ENCODE measurements at regions not wholly inside any gene's neighbourhood (a gene's known extent, or its start where the extent isn't known, plus 50 kb on each side); places are given as distances from the start of the nearest gene placed in this dataset.

- no peaks in the 10 kb centered on the region for H3K36me3 Mint-ChIP-seq
- H3K4me3 Mint-ChIP-seq, result no peak overlapping the region
- H3K4me1 Mint-ChIP-seq, result peaks cover under 1% of the 10 kb centered on the region
- TF ChIP-seq, protein P1, sequence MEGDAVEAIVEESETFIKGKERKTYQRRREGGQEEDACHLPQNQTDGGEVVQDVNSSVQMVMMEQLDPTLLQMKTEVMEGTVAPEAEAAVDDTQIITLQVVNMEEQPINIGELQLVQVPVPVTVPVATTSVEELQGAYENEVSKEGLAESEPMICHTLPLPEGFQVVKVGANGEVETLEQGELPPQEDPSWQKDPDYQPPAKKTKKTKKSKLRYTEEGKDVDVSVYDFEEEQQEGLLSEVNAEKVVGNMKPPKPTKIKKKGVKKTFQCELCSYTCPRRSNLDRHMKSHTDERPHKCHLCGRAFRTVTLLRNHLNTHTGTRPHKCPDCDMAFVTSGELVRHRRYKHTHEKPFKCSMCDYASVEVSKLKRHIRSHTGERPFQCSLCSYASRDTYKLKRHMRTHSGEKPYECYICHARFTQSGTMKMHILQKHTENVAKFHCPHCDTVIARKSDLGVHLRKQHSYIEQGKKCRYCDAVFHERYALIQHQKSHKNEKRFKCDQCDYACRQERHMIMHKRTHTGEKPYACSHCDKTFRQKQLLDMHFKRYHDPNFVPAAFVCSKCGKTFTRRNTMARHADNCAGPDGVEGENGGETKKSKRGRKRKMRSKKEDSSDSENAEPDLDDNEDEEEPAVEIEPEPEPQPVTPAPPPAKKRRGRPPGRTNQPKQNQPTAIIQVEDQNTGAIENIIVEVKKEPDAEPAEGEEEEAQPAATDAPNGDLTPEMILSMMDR (IDR thresholded peaks at IDR 0.05; ENCODE audit: unreplicated experiment), result no peak
- no peak overlapping the region for H3K27ac Mint-ChIP-seq
- DNase-seq (ENCODE audit: low spot score in 2 of 2, unreplicated experiment in 2 of 2), result no peak
- no peaks in the 10 kb centered on the region for H3K9me3 Mint-ChIP-seq
- H3K27me3 Mint-ChIP-seq (ENCODE audit: low read depth), result peaks cover 79% of the 10 kb centered on the region
These were observed 98.2 kb upstream of the PRR5 start for GRCh38 chr22:44603767-44604166.

- Mint-ChIP-seq H3K4me3 (no peak overlapping the region), H3K4me1 (no peaks in the 10 kb centered on the region)
- TF ChIP-seq, protein P1 (IDR thresholded peaks at IDR 0.05; ENCODE audit: unreplicated experiment), result no peak
These were observed 100.3 kb upstream of the PRR5 start for GRCh38 chr22:44601725-44602124.

DNA sequence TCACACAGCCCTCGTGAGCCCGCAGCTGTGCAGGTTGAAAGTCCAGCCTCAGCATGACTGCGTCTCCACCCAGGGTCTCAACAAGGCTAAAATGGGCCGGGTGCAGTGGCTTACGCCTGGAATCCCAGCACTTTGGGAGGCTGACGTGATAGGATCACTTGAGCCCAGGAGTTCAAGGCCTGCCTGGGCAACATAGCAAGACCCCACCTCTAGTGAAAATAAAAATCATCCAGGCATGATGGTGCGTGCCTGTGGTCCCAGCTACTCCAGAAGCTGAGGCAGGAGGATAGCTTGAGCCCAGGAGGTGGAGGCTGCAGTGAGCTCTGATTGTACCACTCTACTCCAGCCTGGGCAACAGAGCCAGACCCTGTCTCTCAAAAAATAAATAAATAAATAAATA, 100.8 kb upstream of the PRR5 start:
- H3K4me3 Mint-ChIP-seq, result no peak overlapping the region

More at GRCh38 chr22:44601725-44602124, 100.3 kb upstream of the PRR5 start:
- Mint-ChIP-seq H3K9me3 (no peaks in the 10 kb centered on the region), H3K27ac (no peak overlapping the region), H3K36me3 (no peaks in the 10 kb centered on the region), H3K27me3 (ENCODE audit: low read depth) (peaks cover 78% of the 10 kb centered on the region)
- no peak for DNase-seq (ENCODE audit: low spot score in 2 of 2, unreplicated experiment in 2 of 2)

DNA sequence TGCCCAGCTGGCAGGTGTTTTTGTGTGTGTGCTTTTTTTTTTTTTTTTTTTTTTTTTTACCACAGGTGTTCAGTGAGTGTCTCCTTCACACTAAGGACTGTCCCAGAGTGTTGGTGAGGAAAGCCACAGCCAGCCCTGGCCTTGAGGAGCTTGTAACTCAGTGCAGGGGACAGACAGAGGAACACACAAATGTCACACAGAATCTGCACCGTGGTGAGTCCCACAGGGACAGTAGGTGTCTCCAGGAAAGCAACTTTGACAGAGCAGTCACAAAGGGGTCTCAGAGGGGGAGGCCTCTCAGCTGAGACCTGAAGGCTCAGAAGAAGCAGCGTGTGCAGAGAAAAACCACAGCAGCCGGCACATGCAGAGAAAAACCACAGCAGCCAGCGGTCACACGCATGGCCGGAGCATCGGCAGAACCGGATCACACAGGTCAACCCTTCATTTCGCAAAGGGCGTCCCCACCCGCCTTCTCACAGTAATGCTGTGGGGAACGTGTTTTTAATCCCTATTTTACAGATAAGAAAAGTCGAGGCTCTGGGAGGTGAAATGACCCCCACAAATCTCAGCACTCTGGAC, 101.7 kb upstream of the PRR5 start:
- no peak overlapping the region for H3K4me3 Mint-ChIP-seq
- H3K27ac Mint-ChIP-seq, result no peak overlapping the region
- TF ChIP-seq, protein P1 (IDR thresholded peaks at IDR 0.05; ENCODE audit: unreplicated experiment), result no peak
- no peaks in the 10 kb centered on the region for H3K4me1 Mint-ChIP-seq
- no peak for DNase-seq (ENCODE audit: low spot score in 2 of 2, unreplicated experiment in 2 of 2)
- H3K36me3 Mint-ChIP-seq, result no peaks in the 10 kb centered on the region
- H3K27me3 Mint-ChIP-seq (ENCODE audit: low read depth), result peaks cover 77% of the 10 kb centered on the region
- no peaks in the 10 kb centered on the region for H3K9me3 Mint-ChIP-seq

More for the DNA sequence above, 100.8 kb upstream of the PRR5 start:
- Mint-ChIP-seq H3K9me3 (no peaks in the 10 kb centered on the region), H3K27ac (no peak overlapping the region), H3K36me3 (no peaks in the 10 kb centered on the region), H3K27me3 (ENCODE audit: low read depth) (peaks cover 78% of the 10 kb centered on the region), H3K4me1 (no peaks in the 10 kb centered on the region)
- TF ChIP-seq, protein P1 (IDR thresholded peaks at IDR 0.05; ENCODE audit: unreplicated experiment), result no peak
- DNase-seq (ENCODE audit: low spot score in 2 of 2, unreplicated experiment in 2 of 2), result no peak

DNA sequence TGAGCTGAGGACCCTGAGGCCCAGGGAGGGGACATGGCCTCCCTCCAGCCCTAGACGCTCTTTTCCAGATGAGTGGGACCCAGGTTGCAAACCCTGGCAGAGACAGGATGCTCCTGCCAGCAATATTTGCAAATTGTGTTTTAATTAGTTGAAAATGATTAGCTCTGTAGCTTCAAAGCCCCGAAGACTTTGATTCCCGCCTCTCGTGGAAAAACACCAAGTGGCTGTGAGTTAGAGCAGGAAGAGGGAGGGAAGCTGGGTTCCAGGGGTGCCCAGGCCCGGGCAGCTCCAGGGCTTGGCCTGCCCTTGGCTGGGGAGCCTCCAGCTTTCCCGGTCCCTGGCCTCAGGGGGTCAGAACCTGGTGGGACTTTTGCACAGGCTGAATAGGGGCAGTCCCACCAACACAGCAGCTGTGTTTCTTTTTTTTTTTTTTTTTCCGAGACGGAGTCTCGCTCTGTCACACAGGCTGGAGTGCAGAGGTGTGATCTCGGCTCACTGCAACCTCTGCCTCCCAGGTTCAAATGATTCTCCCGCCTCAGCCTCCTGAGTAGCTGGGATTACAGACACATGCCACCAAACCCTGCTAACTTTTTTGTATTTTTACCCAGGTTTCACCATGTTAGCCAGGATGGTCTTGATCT, 101.6 kb upstream of the RTL6 start:
- no peak overlapping the region for H3K4me3 Mint-ChIP-seq
- no peaks in the 10 kb centered on the region for H3K9me3 Mint-ChIP-seq
- no peak overlapping the region for H3K27ac Mint-ChIP-seq
- DNase-seq (ENCODE audit: low spot score in 2 of 2, unreplicated experiment in 2 of 2), result no peak
- H3K27me3 Mint-ChIP-seq (ENCODE audit: low read depth), result peaks cover 77% of the 10 kb centered on the region
- H3K36me3 Mint-ChIP-seq, result no peaks in the 10 kb centered on the region
- TF ChIP-seq, protein P1 (IDR thresholded peaks at IDR 0.05; ENCODE audit: unreplicated experiment), result no peak
- no peaks in the 10 kb centered on the region for H3K4me1 Mint-ChIP-seq
